ENCODE measurements at regions not wholly inside any gene's neighbourhood (a gene's known extent, or its start where the extent isn't known, plus 50 kb on each side); places are given as distances from the start of the nearest gene placed in this dataset.

GRCh38 chr5:174340226-174340625 lies 294.7 kb downstream of the NSG2 start:
- ATAC-seq (no peak), DNase-seq (no peak)
- H3K4me1 ChIP-seq, result no peaks in the 10 kb centered on the region
- no peak for TF ChIP-seq CTCF (IDR thresholded peaks at IDR 0.05)
- H3K36me3 ChIP-seq (ENCODE audit: insufficient read depth in 1 of 2, low read depth in 1 of 2), result no peaks in the 10 kb centered on the region
- no peaks in the 10 kb centered on the region for H3K9me3 ChIP-seq
- intact Hi-C loops (cut with DNase I), result no loop called here
- 60 to 74% (median 64%) methylated on average over 5 of the region's 5 CpGs for WGBS, 3 donors
- peaks cover 0 to 33% (median 7%) of the 10 kb centered on the region in 3 donors for H3K27me3 ChIP-seq (ENCODE audit: insufficient read depth in 3 of 3, low read length in 2 of 3)
- H3K27ac ChIP-seq, result no peak overlapping the region
- no peak overlapping the region for H3K4me3 ChIP-seq

GRCh38 chr5:174342696-174343095 lies 297.2 kb downstream of the NSG2 start:
- no peak overlapping the region for H3K4me3 ChIP-seq
- H3K27ac ChIP-seq, result no peak overlapping the region
- TF ChIP-seq CTCF (IDR thresholded peaks at IDR 0.05), result no peak
- H3K36me3 ChIP-seq (ENCODE audit: insufficient read depth in 1 of 2, low read depth in 1 of 2), result no peaks in the 10 kb centered on the region
- intact Hi-C loops (cut with DNase I), result no loop called here
- WGBS, 3 donors, result 97 to 100% (median 97%) methylated on average over 1 of the region's 1 CpG
- no peaks in the 10 kb centered on the region for H3K9me3 ChIP-seq
- no peak for ATAC-seq
- H3K27me3 ChIP-seq (ENCODE audit: insufficient read depth in 3 of 3, low read length in 2 of 3), result peaks cover 3 to 18% (median 5%) of the 10 kb centered on the region in 3 donors
- DNase-seq, result no peak
- H3K4me1 ChIP-seq, result no peaks in the 10 kb centered on the region

GRCh38 chr5:174343826-174344225 lies 298.3 kb downstream of the NSG2 start:
- Histone ChIP-seq H3K36me3 (ENCODE audit: insufficient read depth in 1 of 2, low read depth in 1 of 2) (no peaks in the 10 kb centered on the region), H3K4me1 (no peaks in the 10 kb centered on the region), H3K27ac (no peak overlapping the region), H3K27me3 (ENCODE audit: insufficient read depth in 3 of 3, low read length in 2 of 3) (peaks cover 3 to 9% (median 4%) of the 10 kb centered on the region in 3 donors), H3K4me3 (no peak overlapping the region), H3K9me3 (no peaks in the 10 kb centered on the region)
- no peak for TF ChIP-seq CTCF (IDR thresholded peaks at IDR 0.05)
- 82 to 90% (median 87%) methylated on average over 7 of the region's 7 CpGs for WGBS, 3 donors
- ATAC-seq (no peak), DNase-seq (no peak)
- intact Hi-C loops (cut with DNase I), result no loop called here

GRCh38 chr5:174344335-174344734 lies 298.8 kb downstream of the NSG2 start:
- Histone ChIP-seq H3K9me3 (no peaks in the 10 kb centered on the region), H3K27me3 (ENCODE audit: insufficient read depth in 3 of 3, low read length in 2 of 3) (peaks cover 2 to 8% (median 3%) of the 10 kb centered on the region in 3 donors), H3K4me1 (no peaks in the 10 kb centered on the region), H3K36me3 (ENCODE audit: insufficient read depth in 1 of 2, low read depth in 1 of 2) (no peaks in the 10 kb centered on the region), H3K4me3 (no peak overlapping the region), H3K27ac (no peak overlapping the region)
- no peak for ATAC-seq
- intact Hi-C loops (cut with DNase I), result no loop called here
- TF ChIP-seq CTCF (IDR thresholded peaks at IDR 0.05), result no peak
- 54 to 64% (median 62%) methylated on average over 4 of the region's 4 CpGs for WGBS, 3 donors
- DNase-seq, result no peak

- Histone ChIP-seq H3K36me3 (ENCODE audit: insufficient read depth in 1 of 2, low read depth in 1 of 2) (no peaks in the 10 kb centered on the region), H3K27ac (no peak overlapping the region), H3K9me3 (no peaks in the 10 kb centered on the region), H3K4me3 (no peak overlapping the region), H3K4me1 (no peaks in the 10 kb centered on the region), H3K27me3 (ENCODE audit: insufficient read depth in 3 of 3, low read length in 2 of 3) (peaks cover 1 to 8% (median 3%) of the 10 kb centered on the region in 3 donors)
- DNase-seq (no peak), ATAC-seq (no peak)
- TF ChIP-seq CTCF (IDR thresholded peaks at IDR 0.05), result no peak
- WGBS, 3 donors, result 83 to 90% (median 89%) methylated on average over 1 of the region's 1 CpG
- intact Hi-C loops (cut with DNase I), result no loop called here
Measured at GRCh38 chr5:174347183-174347582, 301.7 kb downstream of the NSG2 start.

Data from psoas muscle (tissue), 7 donors.